ENCODE measurements at regions not wholly inside any gene's neighbourhood (a gene's known extent, or its start where the extent isn't known, plus 50 kb on each side); places are given as distances from the start of the nearest gene placed in this dataset.

- TF ChIP-seq, protein P1, sequence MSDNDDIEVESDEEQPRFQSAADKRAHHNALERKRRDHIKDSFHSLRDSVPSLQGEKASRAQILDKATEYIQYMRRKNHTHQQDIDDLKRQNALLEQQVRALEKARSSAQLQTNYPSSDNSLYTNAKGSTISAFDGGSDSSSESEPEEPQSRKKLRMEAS (IDR thresholded peaks at IDR 0.05): no peak
- no peak for TF ChIP-seq YY1 (IDR thresholded peaks at IDR 0.05; ENCODE audit: low read depth)
- TF ChIP-seq TEAD4 (IDR thresholded peaks at IDR 0.05): no peak
- TF ChIP-seq, protein P2, sequence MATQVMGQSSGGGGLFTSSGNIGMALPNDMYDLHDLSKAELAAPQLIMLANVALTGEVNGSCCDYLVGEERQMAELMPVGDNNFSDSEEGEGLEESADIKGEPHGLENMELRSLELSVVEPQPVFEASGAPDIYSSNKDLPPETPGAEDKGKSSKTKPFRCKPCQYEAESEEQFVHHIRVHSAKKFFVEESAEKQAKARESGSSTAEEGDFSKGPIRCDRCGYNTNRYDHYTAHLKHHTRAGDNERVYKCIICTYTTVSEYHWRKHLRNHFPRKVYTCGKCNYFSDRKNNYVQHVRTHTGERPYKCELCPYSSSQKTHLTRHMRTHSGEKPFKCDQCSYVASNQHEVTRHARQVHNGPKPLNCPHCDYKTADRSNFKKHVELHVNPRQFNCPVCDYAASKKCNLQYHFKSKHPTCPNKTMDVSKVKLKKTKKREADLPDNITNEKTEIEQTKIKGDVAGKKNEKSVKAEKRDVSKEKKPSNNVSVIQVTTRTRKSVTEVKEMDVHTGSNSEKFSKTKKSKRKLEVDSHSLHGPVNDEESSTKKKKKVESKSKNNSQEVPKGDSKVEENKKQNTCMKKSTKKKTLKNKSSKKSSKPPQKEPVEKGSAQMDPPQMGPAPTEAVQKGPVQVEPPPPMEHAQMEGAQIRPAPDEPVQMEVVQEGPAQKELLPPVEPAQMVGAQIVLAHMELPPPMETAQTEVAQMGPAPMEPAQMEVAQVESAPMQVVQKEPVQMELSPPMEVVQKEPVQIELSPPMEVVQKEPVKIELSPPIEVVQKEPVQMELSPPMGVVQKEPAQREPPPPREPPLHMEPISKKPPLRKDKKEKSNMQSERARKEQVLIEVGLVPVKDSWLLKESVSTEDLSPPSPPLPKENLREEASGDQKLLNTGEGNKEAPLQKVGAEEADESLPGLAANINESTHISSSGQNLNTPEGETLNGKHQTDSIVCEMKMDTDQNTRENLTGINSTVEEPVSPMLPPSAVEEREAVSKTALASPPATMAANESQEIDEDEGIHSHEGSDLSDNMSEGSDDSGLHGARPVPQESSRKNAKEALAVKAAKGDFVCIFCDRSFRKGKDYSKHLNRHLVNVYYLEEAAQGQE (IDR thresholded peaks at IDR 0.05; ENCODE audit: low read depth): no peak
- no peak for TF ChIP-seq NFIC (IDR thresholded peaks at IDR 0.05)
- TF ChIP-seq, protein P3, sequence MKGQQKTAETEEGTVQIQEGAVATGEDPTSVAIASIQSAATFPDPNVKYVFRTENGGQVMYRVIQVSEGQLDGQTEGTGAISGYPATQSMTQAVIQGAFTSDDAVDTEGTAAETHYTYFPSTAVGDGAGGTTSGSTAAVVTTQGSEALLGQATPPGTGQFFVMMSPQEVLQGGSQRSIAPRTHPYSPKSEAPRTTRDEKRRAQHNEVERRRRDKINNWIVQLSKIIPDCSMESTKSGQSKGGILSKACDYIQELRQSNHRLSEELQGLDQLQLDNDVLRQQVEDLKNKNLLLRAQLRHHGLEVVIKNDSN (IDR thresholded peaks at IDR 0.05): no peak
- TF ChIP-seq CEBPB (IDR thresholded peaks at IDR 0.05): no peak
- TF ChIP-seq TAF1 (IDR thresholded peaks at IDR 0.05; ENCODE audit: low read depth): no peak
- TF ChIP-seq ZBTB7A (IDR thresholded peaks at IDR 0.05; ENCODE audit: low read depth): no peak
- TF ChIP-seq FOXM1 (IDR thresholded peaks at IDR 0.05; ENCODE audit: borderline replicate concordance, low read depth): no peak
Measured at GRCh38 chr2:195586062-195586714, 70.8 kb upstream of the SLC39A10 start.

GRCh38 chr2:195582188-195582587 lies 74.8 kb upstream of the SLC39A10 start:
- TF ChIP-seq, protein P2 (IDR thresholded peaks at IDR 0.05; ENCODE audit: low read depth): no peak
- TF ChIP-seq EP300 (IDR thresholded peaks at IDR 0.05; ENCODE audit: borderline replicate concordance) (no peak), FOXM1 (IDR thresholded peaks at IDR 0.05; ENCODE audit: borderline replicate concordance, low read depth) (no peak), CEBPB (IDR thresholded peaks at IDR 0.05) (no peak), CREB1 (IDR thresholded peaks at IDR 0.05; ENCODE audit: low read depth) (no peak), TEAD4 (IDR thresholded peaks at IDR 0.05) (no peak)
- TF ChIP-seq, protein P1 (IDR thresholded peaks at IDR 0.05): no peak

- TF ChIP-seq EGR1 (IDR thresholded peaks at IDR 0.05) (no peak), YY1 (IDR thresholded peaks at IDR 0.05; ENCODE audit: low read depth) (no peak), RAD21 (IDR thresholded peaks at IDR 0.05; ENCODE audit: low read depth) (no peak), ZBTB7A (IDR thresholded peaks at IDR 0.05; ENCODE audit: low read depth) (no peak), EP300 (IDR thresholded peaks at IDR 0.05; ENCODE audit: borderline replicate concordance) (no peak)
- TF ChIP-seq, protein P1 (IDR thresholded peaks at IDR 0.05): no peak
- TF ChIP-seq, protein P2 (IDR thresholded peaks at IDR 0.05; ENCODE audit: low read depth): no peak
Measured at GRCh38 chr2:195579776-195580555, 77.1 kb upstream of the SLC39A10 start.

DNA sequence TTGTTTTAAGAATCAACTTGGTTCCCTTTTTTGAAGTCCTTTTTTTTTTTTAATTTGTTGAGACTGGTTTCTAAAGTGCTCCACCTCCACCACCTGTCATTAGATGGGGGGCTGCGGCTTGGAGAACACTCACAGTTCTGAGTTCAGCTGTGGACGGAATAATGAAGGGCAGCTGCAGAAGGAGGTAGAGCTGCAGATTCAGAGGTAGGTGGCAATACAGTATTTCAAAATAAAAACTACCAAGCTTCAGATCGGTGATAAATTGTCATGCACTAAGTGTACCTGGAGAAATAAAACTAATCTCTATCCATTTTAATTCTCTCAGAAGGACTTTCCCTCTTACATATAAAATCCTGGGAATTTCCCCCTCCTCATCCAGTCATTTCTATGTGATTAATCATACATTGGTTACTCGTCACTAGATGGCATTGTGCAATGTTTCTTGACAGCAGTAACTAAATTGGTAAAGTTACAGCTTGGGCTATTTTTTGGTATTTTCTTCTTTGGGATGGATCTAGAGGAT lies 81.1 kb upstream of the SLC39A10 start:
- TF ChIP-seq NFIC (IDR thresholded peaks at IDR 0.05): no peak
- no peak for TF ChIP-seq TAF1 (IDR thresholded peaks at IDR 0.05; ENCODE audit: low read depth)
- TF ChIP-seq, protein P1 (IDR thresholded peaks at IDR 0.05): no peak
- TF ChIP-seq CREB1 (IDR thresholded peaks at IDR 0.05; ENCODE audit: low read depth): no peak
- no peak for TF ChIP-seq FOXM1 (IDR thresholded peaks at IDR 0.05; ENCODE audit: borderline replicate concordance, low read depth)
- peak; percentile 56 for TF ChIP-seq RAD21 (IDR thresholded peaks at IDR 0.05; ENCODE audit: low read depth)
- TF ChIP-seq EP300 (IDR thresholded peaks at IDR 0.05; ENCODE audit: borderline replicate concordance): no peak
- TF ChIP-seq ZBTB7A (IDR thresholded peaks at IDR 0.05; ENCODE audit: low read depth): no peak
- TF ChIP-seq, protein P3 (IDR thresholded peaks at IDR 0.05): no peak
- TF ChIP-seq YY1 (IDR thresholded peaks at IDR 0.05; ENCODE audit: low read depth): no peak
- TF ChIP-seq TEAD4 (IDR thresholded peaks at IDR 0.05): no peak
- peak; percentile 68 for TF ChIP-seq CEBPB (IDR thresholded peaks at IDR 0.05)
- TF ChIP-seq TCF12 (IDR thresholded peaks at IDR 0.05; ENCODE audit: low read depth): no peak
- TF ChIP-seq EGR1 (IDR thresholded peaks at IDR 0.05): no peak
